ENCODE measurements at regions not wholly inside any gene's neighbourhood (a gene's known extent, or its start where the extent isn't known, plus 50 kb on each side); places are given as distances from the start of the nearest gene placed in this dataset.

DNA sequence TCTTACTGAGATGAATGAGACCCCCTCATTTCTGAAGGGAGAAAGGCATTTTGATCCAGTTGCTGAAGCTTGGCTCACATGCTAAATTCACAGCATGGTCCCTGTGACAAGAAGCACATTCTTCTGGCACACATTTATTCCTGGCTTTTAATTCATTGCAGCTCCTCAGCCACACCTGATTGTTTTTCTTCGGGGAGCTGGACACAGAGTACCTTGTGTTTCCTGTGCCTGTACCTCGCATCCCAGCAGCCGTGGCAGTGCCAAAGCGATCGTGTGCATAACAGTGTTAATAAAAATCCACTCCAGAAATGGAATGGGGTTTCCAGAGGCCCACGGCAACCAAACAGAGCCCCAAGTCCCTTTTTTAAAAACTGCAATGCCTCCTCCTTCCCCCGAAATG is 615.3 kb upstream of the MGMT start:
- in situ Hi-C loops (cut with HindIII; ENCODE audit: low pct_unique_long_range_greater_than_20kb, low sequenced_read_pairs), result no loop called here
- no peak for DNase-seq (ENCODE audit: low read depth, low spot score)

- in situ Hi-C loops (cut with HindIII; ENCODE audit: low pct_unique_long_range_greater_than_20kb, low sequenced_read_pairs), result no loop called here
- DNase-seq (ENCODE audit: low read depth, low spot score), result no peak
Observed at GRCh38 chr10:128852449-128852848, 614.6 kb upstream of the MGMT start.

DNA sequence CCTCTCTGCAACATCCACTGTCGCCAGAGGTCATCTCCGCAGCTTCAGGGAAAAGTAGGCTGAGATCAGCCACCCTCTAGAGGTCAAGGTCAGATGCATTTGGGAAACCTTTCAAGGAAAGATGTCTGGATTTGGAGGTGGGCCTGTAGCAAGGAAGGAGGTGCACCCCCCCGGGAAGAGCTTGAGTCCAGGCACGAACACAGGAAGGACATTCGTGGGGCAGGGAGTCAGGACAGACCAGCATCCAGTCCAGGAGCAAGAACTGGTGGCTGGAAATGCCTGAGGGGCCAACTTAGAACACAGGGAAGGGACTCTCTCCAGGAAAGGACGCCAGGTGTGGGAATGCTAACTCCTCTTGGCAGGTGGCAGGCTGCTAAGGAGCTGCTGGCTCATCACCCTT is 614.1 kb upstream of the MGMT start:
- in situ Hi-C loops (cut with HindIII; ENCODE audit: low pct_unique_long_range_greater_than_20kb, low sequenced_read_pairs), result no loop called here
- no peak for DNase-seq (ENCODE audit: low read depth, low spot score)

DNA sequence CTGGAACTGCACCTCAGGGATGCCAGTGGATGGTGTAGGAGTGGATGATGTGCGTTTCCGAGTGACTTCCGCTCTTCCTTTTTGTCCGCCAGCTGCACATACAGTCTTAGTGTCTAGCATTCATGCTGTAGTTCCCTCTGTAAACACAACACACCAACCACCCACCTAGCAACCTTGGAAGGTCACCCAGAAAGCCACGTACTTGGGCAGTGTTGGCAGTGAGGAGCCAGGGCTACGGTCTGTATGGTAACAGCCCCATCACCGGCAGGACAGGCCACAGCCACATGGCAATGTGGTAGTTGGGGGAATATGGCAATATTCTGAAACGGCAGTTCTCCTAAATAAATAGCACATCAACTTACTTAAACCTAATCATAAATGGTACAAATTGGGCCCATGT is 613.5 kb upstream of the MGMT start:
- in situ Hi-C loops (cut with HindIII; ENCODE audit: low pct_unique_long_range_greater_than_20kb, low sequenced_read_pairs), result no loop called here
- no peak for DNase-seq (ENCODE audit: low read depth, low spot score)

DNA sequence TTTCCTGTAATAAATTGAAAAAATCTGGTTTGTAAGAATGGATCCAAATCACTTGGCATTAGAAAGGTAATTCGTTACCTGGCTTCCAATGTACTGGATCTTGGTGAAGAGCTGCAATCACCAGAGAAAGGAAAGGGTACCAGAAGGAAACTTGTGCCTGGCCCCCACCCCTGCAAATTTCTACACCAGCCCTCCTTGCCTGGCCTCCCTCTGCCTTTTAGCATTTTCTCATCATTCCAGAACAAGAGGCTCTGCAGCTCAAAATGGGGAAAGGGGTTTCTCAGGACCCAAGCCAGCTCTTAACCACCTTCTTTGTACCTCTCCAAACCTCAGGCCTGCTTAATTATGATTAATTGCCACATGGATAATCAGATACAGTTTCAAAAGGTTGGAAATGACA is 612.8 kb upstream of the MGMT start:
- no peak for DNase-seq (ENCODE audit: low read depth, low spot score)
- in situ Hi-C loops (cut with HindIII; ENCODE audit: low pct_unique_long_range_greater_than_20kb, low sequenced_read_pairs), result no loop called here

DNA sequence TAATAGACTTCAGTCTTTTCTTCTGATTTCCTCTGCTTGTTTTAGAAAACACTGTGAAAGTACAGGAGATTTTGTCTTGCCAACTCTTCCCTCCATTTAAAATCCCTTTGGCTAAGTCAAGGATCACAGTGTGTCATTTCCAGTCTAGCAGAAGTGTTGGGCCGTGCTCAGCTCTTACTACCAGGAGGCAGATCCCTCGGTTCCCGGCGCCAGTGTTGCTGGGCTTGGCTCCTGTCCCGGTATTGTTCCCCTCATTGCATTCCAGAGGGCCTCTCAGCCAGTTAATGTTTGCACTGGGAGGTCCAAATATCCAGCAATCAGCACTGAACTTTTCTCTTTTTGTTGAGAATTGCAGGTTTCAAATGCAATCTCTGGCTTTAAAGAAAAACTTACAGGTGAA is 612.1 kb upstream of the MGMT start:
- in situ Hi-C loops (cut with HindIII; ENCODE audit: low pct_unique_long_range_greater_than_20kb, low sequenced_read_pairs), result no loop called here
- DNase-seq (ENCODE audit: low read depth, low spot score), result no peak

GRCh38 chr10:128855618-128856428 is 611.2 kb upstream of the MGMT start:
- DNase-seq (ENCODE audit: low read depth, low spot score), result no peak
- in situ Hi-C loops (cut with HindIII; ENCODE audit: low pct_unique_long_range_greater_than_20kb, low sequenced_read_pairs), result no loop called here

- in situ Hi-C loops (cut with HindIII; ENCODE audit: low pct_unique_long_range_greater_than_20kb, low sequenced_read_pairs), result no loop called here
- peak; percentile 57 for DNase-seq (ENCODE audit: low read depth, low spot score)
Observed at GRCh38 chr10:128859738-128860386, 607.2 kb upstream of the MGMT start.

DNA sequence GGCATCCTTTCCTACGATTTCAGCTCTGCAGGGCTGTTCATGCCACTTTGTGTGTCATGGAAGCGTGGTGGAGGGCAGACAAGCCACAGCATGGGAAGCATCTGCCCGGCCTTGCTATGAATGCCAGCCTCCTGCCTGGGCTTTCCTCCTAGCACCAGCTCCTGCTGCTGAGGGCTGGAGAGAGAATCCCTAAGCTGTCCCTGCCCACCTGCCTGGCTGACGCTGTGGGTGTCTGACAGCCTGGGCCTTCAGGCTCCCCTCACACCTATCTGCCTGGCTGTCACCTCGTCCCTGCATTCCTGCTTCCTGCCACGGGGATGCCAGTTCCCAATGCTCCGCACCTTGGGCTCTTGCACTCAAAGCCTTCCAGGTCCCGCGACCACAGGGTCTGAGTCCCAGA is 606.5 kb upstream of the MGMT start:
- no peak for DNase-seq (ENCODE audit: low read depth, low spot score)
- in situ Hi-C loops (cut with HindIII; ENCODE audit: low pct_unique_long_range_greater_than_20kb, low sequenced_read_pairs), result no loop called here

GRCh38 chr10:128861018-128861901 is 605.8 kb upstream of the MGMT start:
- DNase-seq (ENCODE audit: low read depth, low spot score), result no peak

GRCh38 chr10:128863411-128863810 is 603.6 kb upstream of the MGMT start:
- DNase-seq (ENCODE audit: low read depth, low spot score), result no peak
- in situ Hi-C loops (cut with HindIII; ENCODE audit: low pct_unique_long_range_greater_than_20kb, low sequenced_read_pairs), result no loop called here

More at GRCh38 chr10:128861018-128861901, 605.8 kb upstream of the MGMT start:
- in situ Hi-C loops (cut with HindIII; ENCODE audit: low pct_unique_long_range_greater_than_20kb, low sequenced_read_pairs), result no loop called here

DNA sequence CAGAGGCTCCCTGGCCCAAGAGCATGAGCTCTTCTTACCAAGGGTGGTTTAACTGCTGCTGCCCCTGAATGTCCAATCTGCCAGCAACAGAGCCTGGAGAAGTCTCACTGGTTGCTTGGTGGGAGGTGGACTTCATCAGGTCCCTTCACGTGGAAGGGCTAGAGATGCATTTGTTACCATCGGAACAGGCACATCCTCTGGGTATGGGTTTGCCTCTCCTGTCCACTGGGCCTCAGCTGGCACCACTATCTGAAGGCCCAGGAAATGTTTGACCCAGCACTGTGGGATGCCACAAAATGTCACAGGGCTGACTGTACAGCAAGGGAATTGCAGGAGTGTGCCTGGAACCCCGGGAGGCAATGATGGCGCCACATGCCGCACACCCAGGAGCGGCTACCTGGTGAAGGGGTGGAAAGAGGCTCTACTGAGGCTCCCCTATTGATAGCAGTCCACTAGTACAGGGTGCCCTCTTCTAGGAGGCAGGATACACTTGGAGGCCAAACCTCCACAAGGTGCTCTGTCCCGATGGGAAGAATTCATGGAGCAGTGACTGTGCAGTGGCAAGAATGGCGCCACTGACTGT is 603.1 kb upstream of the MGMT start:
- in situ Hi-C loops (cut with HindIII; ENCODE audit: low pct_unique_long_range_greater_than_20kb, low sequenced_read_pairs), result no loop called here
- DNase-seq (ENCODE audit: low read depth, low spot score), result no peak

- in situ Hi-C loops (cut with HindIII; ENCODE audit: low pct_unique_long_range_greater_than_20kb, low sequenced_read_pairs), result no loop called here
Observed at GRCh38 chr10:128864554-128865295, 602.3 kb upstream of the MGMT start.

GRCh38 chr10:128865436-128866195 is 601.4 kb upstream of the MGMT start:
- in situ Hi-C loops (cut with HindIII; ENCODE audit: low pct_unique_long_range_greater_than_20kb, low sequenced_read_pairs), result no loop called here
- DNase-seq (ENCODE audit: low read depth, low spot score), result no peak

More at GRCh38 chr10:128864554-128865295, 602.3 kb upstream of the MGMT start:
- DNase-seq (ENCODE audit: low read depth, low spot score), result no peak

GRCh38 chr10:128866551-128866950 is 600.5 kb upstream of the MGMT start:
- in situ Hi-C loops (cut with HindIII; ENCODE audit: low pct_unique_long_range_greater_than_20kb, low sequenced_read_pairs), result no loop called here
- DNase-seq (ENCODE audit: low read depth, low spot score), result no peak

DNA sequence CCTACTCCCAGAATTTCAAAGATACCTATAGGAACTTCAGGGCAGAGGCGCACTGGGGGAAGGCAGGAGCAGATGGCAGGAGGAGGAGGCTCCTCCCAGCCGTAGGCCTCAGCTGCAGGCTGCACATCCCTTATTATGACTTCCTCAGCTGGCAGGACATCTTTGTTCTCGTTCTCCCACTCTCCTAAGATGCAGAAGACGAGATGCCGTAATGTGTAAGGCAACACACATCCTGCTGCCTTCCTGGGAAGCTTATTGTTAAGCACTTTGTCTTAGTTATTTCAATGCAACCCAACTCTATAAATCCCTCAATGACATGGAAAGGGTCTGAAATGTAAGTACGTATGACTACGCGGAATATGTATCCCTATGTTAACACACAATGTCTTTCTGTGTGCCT is 599.8 kb upstream of the MGMT start:
- no peak for DNase-seq (ENCODE audit: low read depth, low spot score)
- in situ Hi-C loops (cut with HindIII; ENCODE audit: low pct_unique_long_range_greater_than_20kb, low sequenced_read_pairs), result no loop called here

- in situ Hi-C loops (cut with HindIII; ENCODE audit: low pct_unique_long_range_greater_than_20kb, low sequenced_read_pairs), result no loop called here
- DNase-seq (ENCODE audit: low read depth, low spot score), result no peak
Observed at GRCh38 chr10:128867819-128868218, 599.2 kb upstream of the MGMT start.

All from SK-MEL-5 (cell line).